ENCODE measurements at regions not wholly inside any gene's neighbourhood (a gene's known extent, or its start where the extent isn't known, plus 50 kb on each side); places are given as distances from the start of the nearest gene placed in this dataset.

DNA sequence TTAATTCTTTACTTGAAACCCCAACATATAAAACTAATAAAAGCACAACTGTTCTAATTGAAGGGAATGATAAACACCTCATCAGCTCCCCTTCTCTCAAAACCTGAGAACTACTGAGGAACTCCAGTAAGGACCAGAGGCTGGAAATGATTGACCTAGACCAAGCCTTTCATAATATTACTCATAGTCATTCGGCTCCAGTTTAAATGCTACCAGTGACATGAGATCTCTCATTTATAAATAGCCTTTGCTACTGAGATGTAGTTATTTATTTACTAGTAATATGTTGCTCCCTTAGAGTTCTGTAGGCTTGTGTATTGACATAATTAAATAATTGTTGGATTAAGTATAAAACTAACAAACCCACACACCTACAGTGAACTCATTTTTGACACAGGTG lies 209.8 kb upstream of the PRMT6 start:
- intact Hi-C loops (cut with micrococcal nuclease) = no loop called here
- H3K4me1 Mint-ChIP-seq = no peaks in the 10 kb centered on the region
- CTCF ChIA-PET = no interaction called here

DNA sequence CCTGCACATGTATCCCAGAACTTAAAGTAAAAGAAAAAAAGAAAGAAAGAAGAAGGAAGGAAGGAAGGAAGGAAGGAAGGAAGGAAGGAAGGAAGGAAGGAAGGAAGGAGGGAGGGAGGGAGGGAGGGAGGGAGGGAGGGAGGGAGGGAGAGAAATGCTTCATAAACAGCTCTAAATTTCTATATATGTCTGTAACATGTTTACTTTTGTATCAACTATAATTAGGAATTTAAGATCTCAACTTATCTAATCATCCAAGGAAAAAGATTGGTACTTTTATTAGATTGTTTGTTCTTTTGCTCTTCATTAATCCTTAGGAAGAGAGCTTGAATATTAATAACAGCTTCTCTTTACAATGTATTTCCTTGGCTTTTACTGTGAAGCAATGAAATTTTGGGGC lies 195.4 kb upstream of the PRMT6 start:
- CTCF ChIA-PET = no interaction called here
- TF ChIP-seq, protein P1, sequence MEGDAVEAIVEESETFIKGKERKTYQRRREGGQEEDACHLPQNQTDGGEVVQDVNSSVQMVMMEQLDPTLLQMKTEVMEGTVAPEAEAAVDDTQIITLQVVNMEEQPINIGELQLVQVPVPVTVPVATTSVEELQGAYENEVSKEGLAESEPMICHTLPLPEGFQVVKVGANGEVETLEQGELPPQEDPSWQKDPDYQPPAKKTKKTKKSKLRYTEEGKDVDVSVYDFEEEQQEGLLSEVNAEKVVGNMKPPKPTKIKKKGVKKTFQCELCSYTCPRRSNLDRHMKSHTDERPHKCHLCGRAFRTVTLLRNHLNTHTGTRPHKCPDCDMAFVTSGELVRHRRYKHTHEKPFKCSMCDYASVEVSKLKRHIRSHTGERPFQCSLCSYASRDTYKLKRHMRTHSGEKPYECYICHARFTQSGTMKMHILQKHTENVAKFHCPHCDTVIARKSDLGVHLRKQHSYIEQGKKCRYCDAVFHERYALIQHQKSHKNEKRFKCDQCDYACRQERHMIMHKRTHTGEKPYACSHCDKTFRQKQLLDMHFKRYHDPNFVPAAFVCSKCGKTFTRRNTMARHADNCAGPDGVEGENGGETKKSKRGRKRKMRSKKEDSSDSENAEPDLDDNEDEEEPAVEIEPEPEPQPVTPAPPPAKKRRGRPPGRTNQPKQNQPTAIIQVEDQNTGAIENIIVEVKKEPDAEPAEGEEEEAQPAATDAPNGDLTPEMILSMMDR (IDR thresholded peaks at IDR 0.05) = no peak
- peaks cover 5% of the 10 kb centered on the region for H3K9me3 Mint-ChIP-seq
- POLR2A ChIA-PET = no interaction called here
- ATAC-seq (ENCODE audit: low read depth) = no peak
- no peak overlapping the region for H3K27ac Mint-ChIP-seq
- H3K4me3 Mint-ChIP-seq = no peak overlapping the region
- H3K36me3 Mint-ChIP-seq (ENCODE audit: low read depth) = no peaks in the 10 kb centered on the region
- no peaks in the 10 kb centered on the region for H3K27me3 Mint-ChIP-seq
- intact Hi-C loops (cut with micrococcal nuclease) = no loop called here
- H3K4me1 Mint-ChIP-seq = no peaks in the 10 kb centered on the region
- DNase-seq = no peak

More for the DNA sequence above, 209.8 kb upstream of the PRMT6 start:
- Mint-ChIP-seq H3K36me3 (ENCODE audit: low read depth) (no peaks in the 10 kb centered on the region), H3K4me3 (no peak overlapping the region), H3K9me3 (no peaks in the 10 kb centered on the region), H3K27me3 (peaks cover 3% of the 10 kb centered on the region), H3K27ac (no peak overlapping the region)
- TF ChIP-seq, protein P1 (IDR thresholded peaks at IDR 0.05) = no peak
- POLR2A ChIA-PET = no interaction called here
- DNase-seq (no peak), ATAC-seq (ENCODE audit: low read depth) (no peak)

DNA sequence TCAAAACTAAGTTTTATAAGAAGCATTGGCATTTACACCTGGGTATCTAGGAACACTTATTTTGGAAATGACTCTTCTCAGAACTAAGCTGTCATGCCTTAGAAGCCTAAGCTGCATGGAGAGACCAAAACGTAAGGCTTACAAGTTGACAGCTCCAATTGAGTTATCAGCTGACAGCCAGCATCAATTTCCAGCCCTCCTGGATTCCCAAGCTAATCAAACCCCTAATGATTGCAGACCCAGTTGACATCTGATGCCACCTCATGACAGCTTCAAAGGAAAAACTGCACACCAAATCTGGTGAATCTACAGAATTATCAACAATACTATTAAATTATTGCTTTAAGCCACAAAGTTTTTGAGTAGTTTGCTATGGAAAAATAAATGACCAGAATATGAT lies 187.6 kb upstream of the PRMT6 start:
- H3K36me3 Mint-ChIP-seq (ENCODE audit: low read depth) = no peaks in the 10 kb centered on the region
- H3K4me3 Mint-ChIP-seq = no peak overlapping the region
- peaks cover 13% of the 10 kb centered on the region for H3K9me3 Mint-ChIP-seq
- DNase-seq (no peak), ATAC-seq (ENCODE audit: low read depth) (no peak)
- peaks cover 2% of the 10 kb centered on the region for H3K27me3 Mint-ChIP-seq
- H3K27ac Mint-ChIP-seq = no peak overlapping the region
- intact Hi-C loops (cut with micrococcal nuclease) = no loop called here
- ChIA-PET CTCF (no interaction called here), POLR2A (no interaction called here)
- TF ChIP-seq, protein P1 (IDR thresholded peaks at IDR 0.05) = no peak
- no peaks in the 10 kb centered on the region for H3K4me1 Mint-ChIP-seq

DNA sequence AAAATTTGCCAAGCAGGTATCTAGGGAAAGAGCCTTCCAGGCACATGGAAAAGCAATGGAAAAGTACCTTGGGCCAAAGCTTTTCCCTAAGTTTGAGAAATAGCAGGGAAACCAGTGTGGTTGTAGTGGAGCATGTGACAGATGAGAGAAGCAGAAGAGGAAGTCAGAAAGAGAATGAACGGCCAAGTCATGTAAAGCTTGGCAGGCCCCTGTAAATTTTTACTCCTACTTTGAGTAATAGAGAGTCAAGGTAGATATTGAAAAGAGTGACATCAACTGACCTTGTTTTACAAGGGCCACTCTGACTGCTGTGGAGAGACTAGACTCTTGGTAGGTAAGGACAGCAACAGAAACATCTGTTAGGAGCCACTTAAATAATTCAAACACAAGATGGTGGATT lies 180.9 kb upstream of the PRMT6 start:
- TF ChIP-seq, protein P1 (IDR thresholded peaks at IDR 0.05) = no peak
- ChIA-PET CTCF (no interaction called here), POLR2A (no interaction called here)
- Mint-ChIP-seq H3K9me3 (peaks cover 13% of the 10 kb centered on the region), H3K36me3 (ENCODE audit: low read depth) (no peaks in the 10 kb centered on the region), H3K27me3 (peaks cover 2% of the 10 kb centered on the region), H3K4me1 (no peaks in the 10 kb centered on the region), H3K4me3 (no peak overlapping the region), H3K27ac (no peak overlapping the region)
- DNase-seq = no peak
- ATAC-seq (ENCODE audit: low read depth) = no peak
- intact Hi-C loops (cut with micrococcal nuclease) = no loop called here

DNA sequence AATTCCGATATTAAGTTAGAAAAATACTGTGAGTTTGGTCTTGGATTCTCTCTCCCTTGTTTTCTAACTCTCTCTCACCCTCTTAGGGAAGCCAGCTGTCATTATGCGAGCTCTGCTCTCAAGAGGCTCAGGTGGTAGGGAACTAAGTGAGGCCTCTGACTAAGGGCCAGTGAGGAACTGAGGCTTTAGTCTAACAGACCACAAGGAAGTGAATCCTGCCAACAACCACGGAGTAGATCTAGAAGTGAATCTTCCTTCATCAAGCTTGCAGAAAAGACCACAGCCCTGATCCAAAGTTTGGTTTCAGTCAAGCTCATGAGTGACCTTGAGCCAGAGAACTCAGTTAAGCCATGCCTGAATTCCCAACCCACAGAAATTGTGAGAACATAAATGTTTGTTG lies 180.1 kb upstream of the PRMT6 start:
- no peaks in the 10 kb centered on the region for H3K36me3 Mint-ChIP-seq (ENCODE audit: low read depth)
- no peak overlapping the region for H3K27ac Mint-ChIP-seq
- H3K4me1 Mint-ChIP-seq = no peaks in the 10 kb centered on the region
- ChIA-PET CTCF (no interaction called here), POLR2A (no interaction called here)
- H3K9me3 Mint-ChIP-seq = peaks cover 8% of the 10 kb centered on the region
- DNase-seq (no peak), ATAC-seq (ENCODE audit: low read depth) (no peak)
- no peak overlapping the region for H3K4me3 Mint-ChIP-seq
- TF ChIP-seq, protein P1 (IDR thresholded peaks at IDR 0.05) = no peak
- peaks cover 2% of the 10 kb centered on the region for H3K27me3 Mint-ChIP-seq
- intact Hi-C loops (cut with micrococcal nuclease) = no loop called here

All from activated B cell treated with CpG ODN at 0.5 μM for 24 hours (primary cell).